CD4-positive, alpha-beta T cell treated with Interleukin-10 for 1 hour (primary cell): ENCODE measurements at regions not wholly inside any gene's neighbourhood (a gene's known extent, or its start where the extent isn't known, plus 50 kb on each side); places are given as distances from the start of the nearest gene placed in this dataset.
"Not testable (repeated sequence)": the region's sequence is repeated elsewhere in the genome, so short reads cannot be mapped to it uniquely, and the experiment has no call there.

Source experiments
- DNase-seq: peaks from one replicate; pipeline ENCODE4 v3.0.0-alpha.2; 2020

GRCh38 chr6:126824815-126825214 lies 293.7 kb upstream of the RSPO3 start:
- no peak for DNase-seq

GRCh38 chr6:126826166-126826714 lies 292.2 kb upstream of the RSPO3 start:
- DNase-seq: no peak

GRCh38 chr6:126831461-126831860 lies 287.0 kb upstream of the RSPO3 start:
- DNase-seq: no peak

- no peak for DNase-seq
These were observed 275.7 kb upstream of the RSPO3 start for GRCh38 chr6:126842769-126843168.

- DNase-seq: no peak
These were observed 270.4 kb upstream of the RSPO3 start for GRCh38 chr6:126848119-126848518.

- no peak for DNase-seq
These were observed 250.8 kb upstream of the RSPO3 start for GRCh38 chr6:126867641-126868040.

GRCh38 chr6:126873351-126873750 lies 245.1 kb upstream of the RSPO3 start:
- DNase-seq: no peak

GRCh38 chr6:126873791-126874190 lies 244.7 kb upstream of the RSPO3 start:
- DNase-seq: no peak

- no peak for DNase-seq
These were observed 242.0 kb upstream of the RSPO3 start for GRCh38 chr6:126876446-126876845.

GRCh38 chr6:126880964-126881363 lies 237.5 kb upstream of the RSPO3 start:
- DNase-seq: no peak

- DNase-seq: no peak
These were observed 232.4 kb upstream of the RSPO3 start for GRCh38 chr6:126886106-126886505.

- no peak for DNase-seq
These were observed 229.4 kb upstream of the RSPO3 start for GRCh38 chr6:126888727-126889725.

GRCh38 chr6:126890055-126890454 lies 228.4 kb upstream of the RSPO3 start:
- DNase-seq: no peak

GRCh38 chr6:126891158-126891557 lies 227.3 kb upstream of the RSPO3 start:
- DNase-seq: no peak

- not testable (repeated sequence) for DNase-seq
These were observed 225.6 kb upstream of the RSPO3 start for GRCh38 chr6:126892869-126893268.

- no peak for DNase-seq
These were observed 220.7 kb upstream of the RSPO3 start for GRCh38 chr6:126897758-126898157.

- DNase-seq: no peak
These were observed 214.3 kb upstream of the RSPO3 start for GRCh38 chr6:126904176-126904575.

GRCh38 chr6:126905917-126906316 lies 212.6 kb upstream of the RSPO3 start:
- no peak for DNase-seq

- DNase-seq: no peak
These were observed 211.2 kb upstream of the RSPO3 start for GRCh38 chr6:126907312-126907711.

- no peak for DNase-seq
These were observed 210.5 kb upstream of the RSPO3 start for GRCh38 chr6:126907996-126908395.

GRCh38 chr6:126909493-126909892 lies 209.0 kb upstream of the RSPO3 start:
- DNase-seq: no peak

GRCh38 chr6:126913651-126914050 lies 204.8 kb upstream of the RSPO3 start:
- no peak for DNase-seq

- no peak for DNase-seq
These were observed 204.3 kb upstream of the RSPO3 start for GRCh38 chr6:126914172-126914571.

- DNase-seq: no peak
These were observed 203.7 kb upstream of the RSPO3 start for GRCh38 chr6:126914801-126915200.
